Thoracic aorta (tissue), 2 donors: ENCODE measurements at regions not wholly inside any gene's neighbourhood (a gene's known extent, or its start where the extent isn't known, plus 50 kb on each side); places are given as distances from the start of the nearest gene placed in this dataset.

Source experiments
- ATAC-seq: fragments of 150-250 bp; one replicate; pipeline ENCODE4 v1.8.0; 2017; ENCODE audit warnings: low read depth; ENCODE audit not compliant: insufficient number of reproducible peaks, low FRiP score
- DNase-seq: peaks from one replicate; pipeline ENCODE4 v3.0.0-alpha.2; 2020; ENCODE audit warnings: low spot score
- H3K27ac ChIP-seq, 2 donors: fragments of 200-600 bp; sonication (generic); 1 replicate in 1 of 2; 2 replicates in 1 of 2; pipeline ENCODE4 v1.5.1; 2016; ENCODE audit warnings: mild to moderate bottlenecking in 2 of 2, moderate library complexity in 2 of 2
- H3K27me3 ChIP-seq: fragments of 200-600 bp; sonication (generic); replicated peaks from 2 replicates; pipeline ENCODE4 v1.6.0; 2016; ENCODE audit warnings: mild to moderate bottlenecking; ENCODE audit not compliant: insufficient read depth
- H3K36me3 ChIP-seq: fragments of 200-600 bp; sonication (generic); one replicate; pipeline ENCODE4 v1.5.1; 2016
- H3K4me1 ChIP-seq, 2 donors: fragments of 200-600 bp; sonication (generic); 1 replicate in 1 of 2; 2 replicates in 1 of 2; pipeline versions ENCODE4 v1.5.1 to v1.6.0; 2016; ENCODE audit warnings: low read depth in 2 of 2, mild to moderate bottlenecking in 1 of 2; ENCODE audit not compliant: control insufficient read depth in 1 of 2
- H3K4me3 ChIP-seq: fragments of 200-600 bp; sonication (generic); 2 replicates; pipeline ENCODE4 v1.5.1; 2016; ENCODE audit warnings: mild to moderate bottlenecking
- H3K9me3 ChIP-seq: fragments of 200-600 bp; sonication (generic); 2 replicates; pipeline ENCODE4 v1.5.1; 2016
- CTCF ChIP-seq: fragments of 200-600 bp; sonication (generic); IDR thresholded peaks from one replicate; pipeline ENCODE4 v1.5.1; 2019; ENCODE audit warnings: antibody characterized with exemption

- Histone ChIP-seq H3K4me1 (no peaks in the 10 kb centered on the region), H3K9me3 (no peaks in the 10 kb centered on the region), H3K27me3 (no peaks in the 10 kb centered on the region), H3K36me3 (no peaks in the 10 kb centered on the region), H3K4me3 (no peak overlapping the region), H3K27ac (no peak overlapping the region)
- no peak for TF ChIP-seq CTCF
- DNase-seq (no peak), ATAC-seq (no peak)
Observed at GRCh38 chr20:39163993-39164392, 201.8 kb downstream of the DHX35 start.

GRCh38 chr20:39161900-39162299 lies 199.8 kb downstream of the DHX35 start:
- ATAC-seq = no peak
- no peak for DNase-seq
- Histone ChIP-seq H3K4me1 (no peaks in the 10 kb centered on the region), H3K27ac (no peak overlapping the region), H3K9me3 (no peaks in the 10 kb centered on the region), H3K27me3 (no peaks in the 10 kb centered on the region), H3K36me3 (no peaks in the 10 kb centered on the region), H3K4me3 (no peak overlapping the region)
- TF ChIP-seq CTCF = no peak

GRCh38 chr20:39155971-39156370 lies 193.8 kb downstream of the DHX35 start:
- ATAC-seq = no peak
- no peaks in the 10 kb centered on the region for H3K4me1 ChIP-seq

GRCh38 chr20:39152742-39153141 lies 190.6 kb downstream of the DHX35 start:
- Histone ChIP-seq H3K36me3 (no peaks in the 10 kb centered on the region), H3K9me3 (no peaks in the 10 kb centered on the region), H3K27ac (no peak overlapping the region), H3K4me1 (no peaks in the 10 kb centered on the region), H3K27me3 (no peaks in the 10 kb centered on the region), H3K4me3 (no peak overlapping the region)
- ATAC-seq (no peak), DNase-seq (no peak)
- TF ChIP-seq CTCF = no peak

More at GRCh38 chr20:39155971-39156370, 193.8 kb downstream of the DHX35 start:
- no peaks in the 10 kb centered on the region for H3K27me3 ChIP-seq
- no peak for TF ChIP-seq CTCF
- H3K9me3 ChIP-seq = no peaks in the 10 kb centered on the region
- no peak overlapping the region for H3K27ac ChIP-seq
- no peak for DNase-seq
- no peak overlapping the region for H3K4me3 ChIP-seq
- no peaks in the 10 kb centered on the region for H3K36me3 ChIP-seq

GRCh38 chr20:39152126-39152525 lies 190.0 kb downstream of the DHX35 start:
- H3K36me3 ChIP-seq = no peaks in the 10 kb centered on the region
- no peak for ATAC-seq
- no peak overlapping the region for H3K4me3 ChIP-seq
- no peak overlapping the region for H3K27ac ChIP-seq
- TF ChIP-seq CTCF = no peak
- DNase-seq = no peak
- H3K4me1 ChIP-seq = no peaks in the 10 kb centered on the region
- no peaks in the 10 kb centered on the region for H3K9me3 ChIP-seq
- H3K27me3 ChIP-seq = no peaks in the 10 kb centered on the region
